ENCODE measurements at regions not wholly inside any gene's neighbourhood (a gene's known extent, or its start where the extent isn't known, plus 50 kb on each side); places are given as distances from the start of the nearest gene placed in this dataset.

GRCh38 chr1:38328278-38329035, 281.9 kb upstream of the POU3F1 start:
- no peak overlapping the region for H3K4me3 ChIP-seq (ENCODE audit: low read depth, low read length)
- TF ChIP-seq CTCF (conservative IDR thresholded peaks at IDR 0.05; ENCODE audit: low read depth, low read length) = no peak
- DNase-seq (ENCODE audit: low read depth) = no peak

- TF ChIP-seq CTCF (conservative IDR thresholded peaks at IDR 0.05; ENCODE audit: low read depth, low read length) = no peak
- no peak for DNase-seq (ENCODE audit: low read depth)
- no peak overlapping the region for H3K4me3 ChIP-seq (ENCODE audit: low read depth, low read length)
These were observed 281.0 kb upstream of the POU3F1 start for GRCh38 chr1:38327559-38327973.

- no peak for TF ChIP-seq CTCF (conservative IDR thresholded peaks at IDR 0.05; ENCODE audit: low read depth, low read length)
- DNase-seq (ENCODE audit: low read depth) = no peak
- no peak overlapping the region for H3K4me3 ChIP-seq (ENCODE audit: low read depth, low read length)
These were observed 280.3 kb upstream of the POU3F1 start for GRCh38 chr1:38326856-38327255.

GRCh38 chr1:38326135-38326534, 279.5 kb upstream of the POU3F1 start:
- DNase-seq (ENCODE audit: low read depth) = no peak
- TF ChIP-seq CTCF (conservative IDR thresholded peaks at IDR 0.05; ENCODE audit: low read depth, low read length) = no peak
- H3K4me3 ChIP-seq (ENCODE audit: low read depth, low read length) = no peak overlapping the region

GRCh38 chr1:38312753-38313152, 266.2 kb upstream of the POU3F1 start:
- no peak for DNase-seq (ENCODE audit: low read depth)
- no peak for TF ChIP-seq CTCF (conservative IDR thresholded peaks at IDR 0.05; ENCODE audit: low read depth, low read length)
- no peak overlapping the region for H3K4me3 ChIP-seq (ENCODE audit: low read depth, low read length)

- no peak for DNase-seq (ENCODE audit: low read depth)
- no peak for TF ChIP-seq CTCF (conservative IDR thresholded peaks at IDR 0.05; ENCODE audit: low read depth, low read length)
- no peak overlapping the region for H3K4me3 ChIP-seq (ENCODE audit: low read depth, low read length)
These were observed 263.5 kb upstream of the POU3F1 start for GRCh38 chr1:38310079-38310478.

GRCh38 chr1:38308780-38309179, 262.2 kb upstream of the POU3F1 start:
- no peak for DNase-seq (ENCODE audit: low read depth)
- TF ChIP-seq CTCF (conservative IDR thresholded peaks at IDR 0.05; ENCODE audit: low read depth, low read length) = no peak
- no peak overlapping the region for H3K4me3 ChIP-seq (ENCODE audit: low read depth, low read length)
